Mesenchymal stem cell (in vitro differentiated cells and primary cell): ENCODE measurements at regions not wholly inside any gene's neighbourhood (a gene's known extent, or its start where the extent isn't known, plus 50 kb on each side); places are given as distances from the start of the nearest gene placed in this dataset.

Experiments
- DNase-seq: peaks from one replicate; pipeline ENCODE4 v3.0.0-alpha.2; 2013
- H2AFZ ChIP-seq: one replicate; pipeline ENCODE4 v1.6.1; 2013; ENCODE audit warnings: low read depth, mild to moderate bottlenecking, control low read depth, inconsistent platforms, low read length, moderate library complexity
- H2AK5ac ChIP-seq: 2 replicates; pipeline ENCODE4 v1.6.1; 2013; ENCODE audit warnings: low read length, moderate library complexity, mild to moderate bottlenecking, inconsistent platforms; ENCODE audit not compliant: severe bottlenecking
- H2BK120ac ChIP-seq: one replicate; pipeline ENCODE4 v1.6.1; 2013; ENCODE audit warnings: low read depth, mild to moderate bottlenecking, inconsistent platforms, low read length, moderate library complexity
- H2BK12ac ChIP-seq, 2 experiments: one replicate each; pipeline ENCODE4 v1.6.1; 2013; ENCODE audit warnings: inconsistent platforms in 2 of 2, low read length in 2 of 2, mild to moderate bottlenecking in 2 of 2, moderate library complexity in 2 of 2, control low read depth in 1 of 2
- H2BK15ac ChIP-seq: one replicate; pipeline ENCODE4 v1.6.1; 2013; ENCODE audit warnings: mild to moderate bottlenecking, low read depth, inconsistent platforms; ENCODE audit not compliant: poor library complexity, severe bottlenecking
- H2BK5ac ChIP-seq: 2 replicates; pipeline ENCODE4 v1.6.1; 2013; ENCODE audit warnings: low read depth, mild to moderate bottlenecking, low read length, control low read depth, inconsistent platforms; ENCODE audit not compliant: poor library complexity, severe bottlenecking
- H3K14ac ChIP-seq, 2 experiments: one replicate each; pipeline ENCODE4 v1.6.1; 2013; ENCODE audit warnings: inconsistent platforms in 2 of 2, low read length in 2 of 2, control low read depth in 1 of 2, mild to moderate bottlenecking in 1 of 2, moderate library complexity in 1 of 2
- H3K18ac ChIP-seq, 2 experiments: one replicate each; pipeline ENCODE4 v1.6.1; 2013; ENCODE audit warnings: inconsistent platforms in 2 of 2, low read length in 2 of 2, control low read depth in 1 of 2, low read depth in 1 of 2, mild to moderate bottlenecking in 1 of 2
- H3K23ac ChIP-seq, 2 experiments: one replicate each; pipeline ENCODE4 v1.6.1; 2013; ENCODE audit warnings: inconsistent platforms in 2 of 2, low read length in 2 of 2, mild to moderate bottlenecking in 2 of 2, moderate library complexity in 2 of 2, control low read depth in 1 of 2
- H3K27ac ChIP-seq: 2 replicates; pipeline ENCODE4 v1.5.1; 2013; ENCODE audit warnings: mild to moderate bottlenecking, moderate library complexity, low read length, control low read depth, inconsistent platforms; ENCODE audit not compliant: poor library complexity, severe bottlenecking
- H3K27me3 ChIP-seq, 2 experiments: 2 replicates each; pipeline versions ENCODE4 v1.6.1 to v1.7.0; 2013; ENCODE audit warnings: low read length in 2 of 2, mild to moderate bottlenecking in 2 of 2, moderate library complexity in 2 of 2, control low read depth in 1 of 2, inconsistent platforms in 1 of 2; ENCODE audit not compliant: control insufficient read depth in 1 of 2, insufficient read depth in 1 of 2
- H3K36me3 ChIP-seq, 2 experiments: 2 replicates each; pipeline versions ENCODE4 v1.6.1 to v1.7.0; 2013; ENCODE audit warnings: low read length in 2 of 2, control low read depth in 1 of 2, inconsistent platforms in 1 of 2, low read depth in 1 of 2, mild to moderate bottlenecking in 1 of 2; ENCODE audit not compliant: insufficient read depth in 2 of 2, control insufficient read depth in 1 of 2
- H3K4ac ChIP-seq, 2 experiments: one replicate each; pipeline ENCODE4 v1.6.1; 2013; ENCODE audit warnings: inconsistent platforms in 2 of 2, low read length in 2 of 2, mild to moderate bottlenecking in 2 of 2, moderate library complexity in 2 of 2, control low read depth in 1 of 2, low read depth in 1 of 2
- H3K4me1 ChIP-seq: 2 replicates; pipeline ENCODE4 v1.6.1; 2013; ENCODE audit warnings: low read depth, low read length, control low read depth; ENCODE audit not compliant: control insufficient read depth, insufficient read depth
- H3K4me2 ChIP-seq: 2 replicates; pipeline ENCODE4 v1.6.1; 2013; ENCODE audit warnings: low read length, mild to moderate bottlenecking, inconsistent platforms; ENCODE audit not compliant: poor library complexity, severe bottlenecking
- H3K4me3 ChIP-seq, 2 experiments: 2 replicates each; pipeline versions ENCODE4 v1.5.1 to v1.7.0; 2013; ENCODE audit warnings: low read length in 2 of 2, mild to moderate bottlenecking in 2 of 2, control low read depth in 1 of 2, low read depth in 1 of 2; ENCODE audit not compliant: insufficient read depth in 1 of 2
- H3K79me1 ChIP-seq: replicated peaks from 2 replicates; pipeline ENCODE4 v1.6.1; 2013; ENCODE audit warnings: mild to moderate bottlenecking, control low read depth, low read length, inconsistent platforms; ENCODE audit not compliant: poor library complexity, severe bottlenecking
- H3K9ac ChIP-seq: 2 replicates; pipeline ENCODE4 v1.7.0; 2013; ENCODE audit warnings: mild to moderate bottlenecking, low read length, moderate library complexity
- H3K9me3 ChIP-seq: 2 replicates; pipeline ENCODE4 v1.7.0; 2013; ENCODE audit warnings: mild to moderate bottlenecking, low read length; ENCODE audit not compliant: control insufficient read depth
- H4K8ac ChIP-seq: one replicate; pipeline ENCODE4 v1.6.1; 2013; ENCODE audit warnings: inconsistent platforms, mild to moderate bottlenecking, low read length, moderate library complexity
- H4K91ac ChIP-seq: one replicate; pipeline ENCODE4 v1.6.1; 2013; ENCODE audit warnings: mild to moderate bottlenecking, low read length, inconsistent platforms
- WGBS: methylation state at CpG from one replicate; pipeline ENCODE4 v1.1.7; 2013; ENCODE audit warnings: mixed read lengths; 5-methylcytosine and 5-hydroxymethylcytosine counted together

GRCh38 chr2:23118313-23118712, 266.7 kb upstream of the KLHL29 start:
- Histone ChIP-seq H3K79me1 (no peaks in the 10 kb centered on the region), H2BK15ac (no peak overlapping the region), H3K27ac (no peak overlapping the region), H4K8ac (no peak overlapping the region), H3K4me2 (no peak overlapping the region), H4K91ac (no peak overlapping the region), H2BK5ac (no peak overlapping the region), H3K9me3 (no peaks in the 10 kb centered on the region), H3K18ac (no peak overlapping the region), H2BK120ac (no peak overlapping the region), H3K4ac (no peak overlapping the region), H3K4me1 (peaks cover 8% of the 10 kb centered on the region), H2BK12ac (no peak overlapping the region), H2AK5ac (no peak overlapping the region), H3K36me3 (no peaks in the 10 kb centered on the region), H3K27me3 (no peaks in the 10 kb centered on the region), H3K9ac (no peak overlapping the region), H2AFZ (no peak overlapping the region), H3K14ac (no peak overlapping the region), H3K4me3 (no peak overlapping the region), H3K23ac (no peak overlapping the region)
- WGBS = 95% methylated on average over 9 of the region's 9 CpGs
- DNase-seq = no peak

DNA sequence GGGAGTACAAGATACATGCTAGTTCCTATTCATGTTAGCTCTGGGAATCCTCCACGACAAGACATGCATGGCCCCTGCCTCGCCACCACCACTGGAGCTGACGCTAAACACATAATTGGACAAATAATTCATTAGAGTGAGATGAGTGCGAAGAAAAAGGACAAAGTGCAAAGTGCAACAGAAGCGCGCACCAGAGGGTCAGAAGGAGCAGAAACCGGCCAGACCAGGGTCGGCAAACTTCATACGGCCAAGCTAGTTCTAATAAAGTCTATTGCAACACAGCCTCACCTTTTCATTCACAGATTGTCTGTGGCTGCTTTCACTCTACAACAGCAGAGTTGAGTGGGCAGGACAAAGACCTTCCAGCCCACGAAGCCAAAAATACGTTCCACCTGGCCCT, 266.1 kb upstream of the KLHL29 start:
- H2BK5ac ChIP-seq = no peak overlapping the region
- H3K9ac ChIP-seq = no peak overlapping the region
- no peak overlapping the region for H3K4ac ChIP-seq
- no peak overlapping the region for H2BK120ac ChIP-seq
- WGBS = 91% methylated on average over 11 of the region's 11 CpGs
- H2BK15ac ChIP-seq = no peak overlapping the region
- H3K14ac ChIP-seq = no peak overlapping the region
- H3K27me3 ChIP-seq = no peaks in the 10 kb centered on the region
- H3K9me3 ChIP-seq = no peaks in the 10 kb centered on the region
- no peaks in the 10 kb centered on the region for H3K36me3 ChIP-seq
- H2AFZ ChIP-seq = no peak overlapping the region
- no peak overlapping the region for H2AK5ac ChIP-seq
- H2BK12ac ChIP-seq = no peak overlapping the region
- H3K18ac ChIP-seq = no peak overlapping the region
- no peak overlapping the region for H3K27ac ChIP-seq
- H4K8ac ChIP-seq = no peak overlapping the region
- no peak overlapping the region for H3K4me3 ChIP-seq
- no peak overlapping the region for H3K23ac ChIP-seq
- H3K79me1 ChIP-seq = no peaks in the 10 kb centered on the region
- DNase-seq = no peak
- no peak overlapping the region for H3K4me2 ChIP-seq
- no peak overlapping the region for H4K91ac ChIP-seq
- H3K4me1 ChIP-seq = peaks cover 8% of the 10 kb centered on the region

- Histone ChIP-seq H4K8ac (no peak overlapping the region), H2BK120ac (no peak overlapping the region), H3K23ac (no peak overlapping the region), H4K91ac (no peak overlapping the region), H3K4me3 (no peak overlapping the region), H2BK5ac (no peak overlapping the region), H2BK12ac (no peak overlapping the region), H3K9me3 (no peaks in the 10 kb centered on the region), H2BK15ac (no peak overlapping the region), H3K14ac (no peak overlapping the region), H3K79me1 (no peaks in the 10 kb centered on the region), H3K4me1 (peaks cover 8% of the 10 kb centered on the region), H3K18ac (no peak overlapping the region), H3K4me2 (no peak overlapping the region), H3K36me3 (no peaks in the 10 kb centered on the region), H3K4ac (no peak overlapping the region), H2AFZ (no peak overlapping the region), H3K27me3 (peaks cover 0 to 4% of the 10 kb centered on the region in 2 experiments), H3K27ac (no peak overlapping the region), H2AK5ac (no peak overlapping the region), H3K9ac (no peak overlapping the region)
- 98% methylated on average over 3 of the region's 4 CpGs for WGBS
- no peak for DNase-seq
Measured at GRCh38 chr2:23120161-23120560, 264.8 kb upstream of the KLHL29 start.

- H3K4me2 ChIP-seq = no peak overlapping the region
- no peak overlapping the region for H3K23ac ChIP-seq
- no peak overlapping the region for H4K8ac ChIP-seq
- no peak overlapping the region for H3K4me3 ChIP-seq
- no peak overlapping the region for H4K91ac ChIP-seq
- H3K27me3 ChIP-seq = peaks cover 0 to 7% of the 10 kb centered on the region in 2 experiments
- H3K9me3 ChIP-seq = no peaks in the 10 kb centered on the region
- H3K18ac ChIP-seq = no peak overlapping the region
- H2AK5ac ChIP-seq = peak overlapping the region; percentile 2
- H2AFZ ChIP-seq = no peak overlapping the region
- H3K9ac ChIP-seq = no peak overlapping the region
- no peak overlapping the region for H3K14ac ChIP-seq
- H3K4me1 ChIP-seq = peaks cover 8% of the 10 kb centered on the region
- H2BK120ac ChIP-seq = no peak overlapping the region
- no peaks in the 10 kb centered on the region for H3K36me3 ChIP-seq
- H2BK5ac ChIP-seq = no peak overlapping the region
- H2BK15ac ChIP-seq = no peak overlapping the region
- H3K79me1 ChIP-seq = no peaks in the 10 kb centered on the region
- WGBS = 79% methylated on average over 3 of the region's 4 CpGs
- H3K27ac ChIP-seq = peak overlapping the region; percentile 31
- no peak overlapping the region for H3K4ac ChIP-seq
- H2BK12ac ChIP-seq = no peak overlapping the region
- no peak for DNase-seq
Measured at GRCh38 chr2:23121968-23122648, 262.9 kb upstream of the KLHL29 start.
